ENCODE measurements at regions not wholly inside any gene's neighbourhood (a gene's known extent, or its start where the extent isn't known, plus 50 kb on each side); places are given as distances from the start of the nearest gene placed in this dataset.

GRCh38 chr2:173843526-173843925 is 121.6 kb downstream of the SP3 start:
- TF ChIP-seq ATF3 (CRISPR knock-in tag; conservative IDR thresholded peaks at IDR 0.05) (no peak), CTCF (IDR thresholded peaks at IDR 0.05) (no peak), RELA (CRISPR knock-in tag; IDR thresholded peaks at IDR 0.05; ENCODE audit: borderline replicate concordance) (no peak), CREB1 (CRISPR knock-in tag; IDR thresholded peaks at IDR 0.05) (no peak), CREM (CRISPR knock-in tag; IDR thresholded peaks at IDR 0.05) (no peak), CBFB (CRISPR knock-in tag; IDR thresholded peaks at IDR 0.05; ENCODE audit: low read depth) (no peak), USF1 (CRISPR knock-in tag; IDR thresholded peaks at IDR 0.05) (no peak)

All from WTC11 (cell line).